ENCODE measurements at regions not wholly inside any gene's neighbourhood (a gene's known extent, or its start where the extent isn't known, plus 50 kb on each side); places are given as distances from the start of the nearest gene placed in this dataset.

GRCh38 chr2:117308861-117309770, 505.4 kb upstream of the DDX18 start:
- H3K4me1 Mint-ChIP-seq (ENCODE audit: low read depth) = peaks cover 6% of the 10 kb centered on the region
- DNase-seq (ENCODE audit: low spot score, unreplicated experiment) = no peak
- no peaks in the 10 kb centered on the region for H3K36me3 Mint-ChIP-seq (ENCODE audit: insufficient read depth)
- H3K9me3 Mint-ChIP-seq (ENCODE audit: low read depth) = no peaks in the 10 kb centered on the region
- H3K4me3 Mint-ChIP-seq (ENCODE audit: low read depth) = no peak overlapping the region
- TF ChIP-seq, protein P1, sequence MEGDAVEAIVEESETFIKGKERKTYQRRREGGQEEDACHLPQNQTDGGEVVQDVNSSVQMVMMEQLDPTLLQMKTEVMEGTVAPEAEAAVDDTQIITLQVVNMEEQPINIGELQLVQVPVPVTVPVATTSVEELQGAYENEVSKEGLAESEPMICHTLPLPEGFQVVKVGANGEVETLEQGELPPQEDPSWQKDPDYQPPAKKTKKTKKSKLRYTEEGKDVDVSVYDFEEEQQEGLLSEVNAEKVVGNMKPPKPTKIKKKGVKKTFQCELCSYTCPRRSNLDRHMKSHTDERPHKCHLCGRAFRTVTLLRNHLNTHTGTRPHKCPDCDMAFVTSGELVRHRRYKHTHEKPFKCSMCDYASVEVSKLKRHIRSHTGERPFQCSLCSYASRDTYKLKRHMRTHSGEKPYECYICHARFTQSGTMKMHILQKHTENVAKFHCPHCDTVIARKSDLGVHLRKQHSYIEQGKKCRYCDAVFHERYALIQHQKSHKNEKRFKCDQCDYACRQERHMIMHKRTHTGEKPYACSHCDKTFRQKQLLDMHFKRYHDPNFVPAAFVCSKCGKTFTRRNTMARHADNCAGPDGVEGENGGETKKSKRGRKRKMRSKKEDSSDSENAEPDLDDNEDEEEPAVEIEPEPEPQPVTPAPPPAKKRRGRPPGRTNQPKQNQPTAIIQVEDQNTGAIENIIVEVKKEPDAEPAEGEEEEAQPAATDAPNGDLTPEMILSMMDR (IDR thresholded peaks at IDR 0.05; ENCODE audit: unreplicated experiment) = no peak
- no peaks in the 10 kb centered on the region for H3K27me3 Mint-ChIP-seq
- H3K27ac Mint-ChIP-seq = no peak overlapping the region

DNA sequence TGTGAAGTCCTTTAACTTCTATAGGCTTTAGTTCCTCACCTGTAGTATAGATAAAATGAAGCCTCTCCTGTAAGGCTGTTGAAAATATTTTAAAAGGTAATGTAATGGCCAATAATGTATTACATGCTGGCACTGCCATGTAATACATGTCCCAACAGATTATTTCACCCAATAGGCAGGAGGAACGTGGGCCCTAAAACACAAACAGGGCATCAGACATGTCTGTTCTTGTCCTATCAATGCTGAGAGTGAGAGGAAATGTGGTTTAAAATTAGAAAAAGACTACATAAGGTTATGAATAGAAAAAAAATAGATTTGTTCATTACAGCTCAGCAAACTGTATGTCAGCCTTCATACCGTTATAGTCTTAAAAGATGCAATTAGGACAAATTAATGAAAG, 492.7 kb upstream of the DDX18 start:
- H3K27me3 Mint-ChIP-seq = no peaks in the 10 kb centered on the region
- H3K36me3 Mint-ChIP-seq (ENCODE audit: insufficient read depth) = no peaks in the 10 kb centered on the region
- peaks cover 9% of the 10 kb centered on the region for H3K4me1 Mint-ChIP-seq (ENCODE audit: low read depth)

DNA sequence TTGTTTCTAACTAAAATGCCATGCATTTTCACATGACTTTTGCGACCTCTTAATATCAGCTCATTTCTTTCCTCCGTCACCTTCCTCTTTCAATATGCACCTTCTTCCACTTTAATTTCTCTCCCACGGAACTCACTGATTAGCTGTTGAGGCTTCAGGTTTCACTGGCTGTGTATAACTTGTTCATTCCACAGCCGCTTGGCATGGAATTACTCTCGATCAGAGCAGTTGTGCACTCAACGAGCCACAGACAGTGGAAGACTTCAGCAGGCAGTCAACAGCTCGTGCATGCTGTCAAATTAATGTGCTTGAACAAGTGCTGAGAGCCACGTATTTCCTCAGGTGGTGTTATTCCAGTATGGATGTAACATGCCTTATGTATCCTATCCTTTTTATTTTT, 491.2 kb upstream of the DDX18 start:
- H3K27me3 Mint-ChIP-seq = no peaks in the 10 kb centered on the region
- peaks cover 6% of the 10 kb centered on the region for H3K4me1 Mint-ChIP-seq (ENCODE audit: low read depth)
- H3K36me3 Mint-ChIP-seq (ENCODE audit: insufficient read depth) = no peaks in the 10 kb centered on the region
- TF ChIP-seq, protein P1 (IDR thresholded peaks at IDR 0.05; ENCODE audit: unreplicated experiment) = no peak
- no peak for DNase-seq (ENCODE audit: low spot score, unreplicated experiment)
- H3K4me3 Mint-ChIP-seq (ENCODE audit: low read depth) = no peak overlapping the region
- no peaks in the 10 kb centered on the region for H3K9me3 Mint-ChIP-seq (ENCODE audit: low read depth)
- no peak overlapping the region for H3K27ac Mint-ChIP-seq

More for the DNA sequence above, 492.7 kb upstream of the DDX18 start:
- Mint-ChIP-seq H3K9me3 (ENCODE audit: low read depth) (no peaks in the 10 kb centered on the region), H3K4me3 (ENCODE audit: low read depth) (no peak overlapping the region), H3K27ac (no peak overlapping the region)
- no peak for DNase-seq (ENCODE audit: low spot score, unreplicated experiment)
- TF ChIP-seq, protein P1 (IDR thresholded peaks at IDR 0.05; ENCODE audit: unreplicated experiment) = no peak

- no peak for DNase-seq (ENCODE audit: low spot score, unreplicated experiment)
- Mint-ChIP-seq H3K4me3 (ENCODE audit: low read depth) (no peak overlapping the region), H3K4me1 (ENCODE audit: low read depth) (peaks cover 12% of the 10 kb centered on the region), H3K9me3 (ENCODE audit: low read depth) (no peaks in the 10 kb centered on the region), H3K36me3 (ENCODE audit: insufficient read depth) (no peaks in the 10 kb centered on the region), H3K27me3 (no peaks in the 10 kb centered on the region), H3K27ac (no peak overlapping the region)
- TF ChIP-seq, protein P1 (IDR thresholded peaks at IDR 0.05; ENCODE audit: unreplicated experiment) = no peak
Observed at GRCh38 chr2:117330641-117331040, 483.9 kb upstream of the DDX18 start.

GRCh38 chr2:117335967-117336366, 478.5 kb upstream of the DDX18 start:
- Mint-ChIP-seq H3K27me3 (no peaks in the 10 kb centered on the region), H3K4me1 (ENCODE audit: low read depth) (peaks cover 18% of the 10 kb centered on the region), H3K4me3 (ENCODE audit: low read depth) (no peak overlapping the region), H3K36me3 (ENCODE audit: insufficient read depth) (no peaks in the 10 kb centered on the region), H3K9me3 (ENCODE audit: low read depth) (peaks cover 3% of the 10 kb centered on the region), H3K27ac (no peak overlapping the region)
- no peak for DNase-seq (ENCODE audit: low spot score, unreplicated experiment)
- TF ChIP-seq, protein P1 (IDR thresholded peaks at IDR 0.05; ENCODE audit: unreplicated experiment) = no peak
